ENCODE measurements at regions not wholly inside any gene's neighbourhood (a gene's known extent, or its start where the extent isn't known, plus 50 kb on each side); places are given as distances from the start of the nearest gene placed in this dataset.

DNA sequence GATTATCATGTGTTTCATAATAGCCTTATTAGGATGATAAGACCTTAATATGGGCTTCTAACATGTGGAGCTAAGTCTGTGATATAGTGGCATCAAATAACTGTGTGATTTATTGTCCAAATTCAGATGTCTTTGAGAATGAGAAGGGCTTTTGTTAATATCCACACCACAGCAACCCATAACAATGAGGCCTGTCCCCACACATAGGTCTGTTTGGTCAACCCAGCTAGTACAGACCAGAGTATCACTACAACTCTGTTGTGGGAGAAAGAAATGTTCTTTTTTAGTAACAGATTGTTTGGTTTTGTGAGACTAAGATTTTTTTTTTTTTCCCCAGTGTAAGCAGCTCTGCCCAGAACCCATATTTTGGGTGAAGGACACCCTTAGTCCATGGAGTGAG, 439.2 kb downstream of the PIK3C3 start:
- no peak for DNase-seq (ENCODE audit: low read depth in 3 of 3)

DNA sequence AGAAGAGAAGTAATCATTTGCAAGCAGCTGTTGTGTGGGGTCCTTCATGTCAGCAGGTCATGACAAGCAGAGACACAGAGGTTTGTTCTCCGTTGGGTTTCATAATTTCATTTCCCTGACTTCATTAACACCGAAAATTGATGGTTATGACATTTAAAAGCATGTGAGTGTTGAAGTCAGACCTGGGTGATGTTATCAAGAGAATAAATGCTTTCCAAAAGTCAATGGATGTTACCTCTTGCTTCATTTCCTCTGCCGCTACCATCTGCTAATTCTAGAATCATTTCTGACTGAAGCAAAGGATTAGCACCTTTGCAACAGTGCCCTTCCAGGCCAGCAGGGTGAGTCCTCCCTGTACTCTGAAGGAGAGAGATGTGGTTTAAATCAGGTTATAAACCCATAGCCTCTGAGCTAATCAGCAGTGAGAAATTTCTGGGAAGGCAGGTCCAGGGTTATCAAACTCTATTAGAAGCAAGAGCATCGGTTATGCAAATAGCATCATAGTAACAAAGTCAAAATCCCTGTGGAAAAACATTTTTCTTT, 446.2 kb downstream of the PIK3C3 start:
- DNase-seq (ENCODE audit: low read depth in 3 of 3): no peak

DNA sequence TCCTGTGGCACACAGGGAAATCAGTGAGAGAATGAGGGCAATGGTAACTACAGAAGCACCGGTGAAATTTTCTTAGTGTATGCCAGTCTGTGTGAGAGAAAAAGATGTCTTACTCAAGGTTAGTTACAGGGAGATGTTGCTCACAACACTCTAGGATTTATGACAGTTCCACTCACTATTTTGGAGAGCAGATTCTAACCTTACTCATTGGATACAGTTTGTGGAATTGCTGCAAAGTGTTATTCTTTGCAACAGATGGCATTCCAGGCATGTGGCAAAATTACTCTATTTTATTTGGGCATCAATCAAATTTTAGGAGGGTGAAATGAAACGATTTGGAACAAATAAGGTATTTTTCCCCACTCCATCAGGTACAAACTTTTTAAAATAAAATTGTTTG, 449.1 kb downstream of the PIK3C3 start:
- no peak for DNase-seq (ENCODE audit: low read depth in 3 of 3)

DNA sequence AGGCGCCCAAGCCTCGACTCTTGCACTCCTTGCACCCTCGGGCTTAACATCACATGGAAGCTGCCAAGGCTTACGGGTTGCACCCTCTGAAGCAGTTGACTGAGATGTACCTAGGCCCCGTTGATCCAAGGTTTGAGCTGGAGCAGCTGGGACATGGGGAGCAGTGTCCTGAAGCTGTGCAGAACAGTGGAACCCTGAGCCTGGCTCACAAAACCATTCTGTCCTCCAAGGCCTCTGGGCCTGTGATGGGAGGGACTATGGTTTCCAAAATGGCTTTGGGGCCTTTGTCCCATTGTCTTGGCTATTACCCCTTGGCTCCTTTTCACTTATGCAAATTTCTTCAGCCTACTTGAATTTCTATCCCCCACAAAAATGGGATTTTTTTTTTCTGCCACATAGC, 454.0 kb downstream of the PIK3C3 start:
- no peak for DNase-seq (ENCODE audit: low read depth in 3 of 3)

DNA sequence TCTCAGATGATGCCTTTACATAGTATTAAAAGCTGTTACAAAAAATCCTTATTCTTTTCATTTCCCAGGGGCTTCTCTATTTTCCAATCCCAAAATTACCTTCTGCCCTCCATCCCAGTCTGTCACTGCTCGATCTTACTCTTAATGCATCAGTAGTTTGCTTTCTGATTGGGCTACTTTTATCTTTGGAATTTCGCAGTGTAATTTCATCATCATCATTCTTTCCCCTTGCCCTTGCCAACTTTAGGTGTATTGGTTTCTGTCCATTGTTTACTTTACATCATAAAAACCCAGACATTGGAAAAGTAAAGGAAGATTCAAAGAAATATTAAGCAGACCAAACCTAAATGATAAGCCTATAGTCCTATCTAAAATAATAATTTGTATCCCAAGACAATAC, 457.2 kb downstream of the PIK3C3 start:
- DNase-seq (ENCODE audit: low read depth in 3 of 3): no peak

- no peak for DNase-seq (ENCODE audit: low read depth in 3 of 3)
Observed at GRCh38 chr18:42412896-42413295, 457.9 kb downstream of the PIK3C3 start.

DNA sequence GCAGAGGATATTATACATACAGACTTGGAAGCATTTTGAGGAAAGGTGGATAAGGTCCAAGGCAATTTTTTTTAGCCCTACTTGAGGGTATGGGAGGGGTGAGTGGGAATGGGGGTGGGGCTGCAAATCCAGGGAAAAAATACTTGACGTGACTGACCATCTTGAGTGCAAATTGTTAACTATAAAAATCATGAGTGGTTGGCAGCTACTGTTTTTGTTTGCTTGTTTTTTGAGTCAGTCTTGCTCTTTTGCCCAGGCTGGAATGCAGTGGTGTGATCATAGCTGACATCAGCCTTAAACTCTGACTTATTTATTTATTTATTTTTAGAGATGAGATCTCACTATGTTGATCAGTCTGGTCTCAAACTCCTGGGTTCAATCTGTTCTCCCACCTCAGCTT, 458.8 kb downstream of the PIK3C3 start:
- no peak for DNase-seq (ENCODE audit: low read depth in 3 of 3)

DNA sequence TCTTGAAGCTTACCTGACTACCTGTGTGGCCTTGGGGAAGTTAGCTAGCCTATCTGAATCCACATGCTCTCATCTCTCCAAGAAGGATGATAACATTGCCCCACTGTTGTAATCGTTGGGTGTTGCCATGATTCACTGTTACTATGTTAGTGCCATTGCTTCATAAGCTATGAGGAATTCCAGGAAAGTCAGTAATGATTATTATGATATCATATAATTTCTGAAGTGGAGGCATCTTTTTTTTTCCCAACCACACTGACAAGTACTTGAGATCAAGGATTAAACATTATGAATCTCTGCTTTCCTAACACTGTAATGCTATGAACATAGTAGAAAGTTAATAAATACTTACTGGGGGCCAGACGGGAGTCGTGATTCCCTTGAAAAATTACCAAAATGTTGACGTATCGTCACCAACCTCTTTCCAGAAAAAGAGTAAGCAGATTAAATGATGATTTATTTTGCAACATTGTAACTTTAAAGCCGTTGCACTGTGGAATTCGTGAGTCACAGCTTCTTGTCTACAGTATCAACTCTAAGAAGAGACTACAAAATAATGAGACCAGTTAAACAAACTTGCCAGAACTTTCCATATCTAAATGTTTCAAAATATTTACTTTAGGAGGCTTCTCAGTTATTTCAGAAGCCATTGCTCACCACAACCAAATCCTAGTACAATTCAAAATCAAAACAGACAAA, 459.9 kb downstream of the PIK3C3 start:
- no peak for DNase-seq (ENCODE audit: low read depth in 3 of 3)

DNA sequence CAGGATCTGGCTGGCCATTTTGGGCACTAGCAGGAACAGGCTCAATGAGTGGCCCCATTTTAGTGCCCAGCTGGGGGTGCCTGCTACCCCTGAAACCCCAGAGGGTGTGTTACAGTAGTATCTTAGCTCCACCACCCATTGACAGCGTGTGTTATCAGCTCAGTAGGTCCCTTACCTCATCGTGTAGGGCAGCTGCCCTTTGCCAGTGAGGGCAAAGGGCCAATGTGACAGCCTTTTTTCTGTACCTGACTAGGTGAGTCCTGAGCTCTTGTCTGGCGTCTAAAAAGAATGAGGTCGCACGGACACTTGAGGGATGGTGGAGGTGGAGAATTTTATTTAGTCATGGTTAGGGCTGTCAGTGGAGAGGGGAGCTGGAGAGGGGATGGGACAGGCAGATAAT, 462.2 kb downstream of the PIK3C3 start:
- no peak for DNase-seq (ENCODE audit: low read depth in 3 of 3)

GRCh38 chr18:42418121-42418520, 463.1 kb downstream of the PIK3C3 start:
- DNase-seq (ENCODE audit: low read depth in 3 of 3): no peak

GRCh38 chr18:42425025-42425424, 470.0 kb downstream of the PIK3C3 start:
- no peak for DNase-seq (ENCODE audit: low read depth in 3 of 3)

GRCh38 chr18:42426496-42427015, 471.5 kb downstream of the PIK3C3 start:
- no peak for DNase-seq (ENCODE audit: low read depth in 3 of 3)

DNA sequence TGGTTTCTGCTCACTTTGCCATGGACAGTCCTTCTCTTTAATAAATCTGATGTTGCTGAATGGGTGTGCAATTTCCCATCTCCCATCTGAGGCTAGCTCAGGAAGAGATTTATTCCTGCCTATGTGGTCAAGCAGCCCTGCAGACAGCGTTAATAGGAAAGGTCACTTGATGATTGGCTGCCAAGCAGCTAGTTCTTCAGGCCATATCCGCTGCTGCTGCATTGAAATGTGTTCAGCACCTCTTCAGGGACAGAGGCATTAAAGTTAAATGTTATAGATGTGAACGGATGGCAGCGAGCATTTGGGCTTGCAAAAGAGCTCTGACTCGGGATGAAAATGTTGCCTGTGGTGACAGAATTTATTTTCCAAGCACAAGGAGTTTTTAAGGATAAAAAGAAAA, 474.2 kb downstream of the PIK3C3 start:
- DNase-seq (ENCODE audit: low read depth in 3 of 3): no peak

- DNase-seq (ENCODE audit: low read depth in 3 of 3): no peak
Observed at GRCh38 chr18:42436222-42436765, 481.3 kb downstream of the PIK3C3 start.

GRCh38 chr18:42437001-42437400, 482.0 kb downstream of the PIK3C3 start:
- DNase-seq (ENCODE audit: low read depth in 3 of 3): no peak

GRCh38 chr18:42437646-42438045, 482.6 kb downstream of the PIK3C3 start:
- DNase-seq (ENCODE audit: low read depth in 3 of 3): no peak

DNA sequence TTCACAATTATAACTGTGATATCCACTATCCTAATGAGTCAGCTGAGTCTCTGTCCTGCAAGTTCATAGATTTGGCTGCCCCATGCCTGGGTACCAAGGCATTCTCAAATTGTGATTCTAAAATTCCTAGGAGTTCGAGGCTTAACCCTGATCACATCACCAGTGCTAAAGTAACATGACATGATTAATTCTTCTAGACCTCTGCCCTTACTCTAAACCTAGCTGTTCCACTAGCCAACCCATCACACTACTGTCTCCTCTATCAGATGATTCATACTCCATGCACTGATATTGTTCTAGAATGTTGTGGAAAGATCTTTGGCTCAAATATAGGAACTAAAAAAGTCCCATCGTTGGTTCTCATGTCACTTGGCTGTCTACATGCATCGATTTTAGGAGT, 487.6 kb downstream of the PIK3C3 start:
- DNase-seq (ENCODE audit: low read depth in 3 of 3): no peak

DNA sequence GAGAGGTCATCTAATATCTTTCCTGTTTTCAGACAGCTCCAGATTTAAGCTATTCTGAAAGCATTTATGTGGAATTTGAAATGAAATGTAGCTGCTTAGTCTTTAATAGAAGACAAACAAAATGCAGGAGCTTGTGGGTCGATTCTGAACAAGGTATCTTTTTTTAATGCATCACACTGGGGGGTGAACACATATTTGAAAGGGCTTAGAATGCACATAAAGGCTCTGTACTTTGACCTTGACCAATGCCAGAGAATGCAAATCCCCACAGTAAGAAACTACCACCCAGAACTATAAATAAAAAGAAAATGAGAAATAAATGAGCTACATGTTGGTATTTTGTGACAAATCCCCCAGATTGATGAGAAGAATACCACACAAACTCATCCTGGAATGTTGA, 489.3 kb downstream of the PIK3C3 start:
- DNase-seq (ENCODE audit: low read depth in 3 of 3): no peak

DNA sequence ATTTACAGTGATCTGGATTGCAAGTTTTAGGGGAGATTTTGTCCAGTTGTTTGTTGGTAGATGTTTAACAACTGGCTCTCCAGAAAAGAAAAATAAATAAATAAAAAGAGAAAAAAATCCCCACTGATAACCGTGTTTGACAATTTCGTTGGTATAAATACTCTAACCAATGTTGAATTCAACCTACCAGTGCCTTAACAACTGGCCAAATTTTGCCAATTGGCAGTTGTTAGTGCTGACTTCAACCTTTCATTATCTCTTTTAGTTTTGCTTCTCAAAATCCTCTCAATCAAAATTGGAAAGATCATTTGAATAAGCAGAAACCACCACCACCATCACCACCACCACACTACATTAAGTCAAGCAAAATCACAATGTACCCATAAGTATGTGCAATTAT, 490.3 kb downstream of the PIK3C3 start:
- no peak for DNase-seq (ENCODE audit: low read depth in 3 of 3)

DNA sequence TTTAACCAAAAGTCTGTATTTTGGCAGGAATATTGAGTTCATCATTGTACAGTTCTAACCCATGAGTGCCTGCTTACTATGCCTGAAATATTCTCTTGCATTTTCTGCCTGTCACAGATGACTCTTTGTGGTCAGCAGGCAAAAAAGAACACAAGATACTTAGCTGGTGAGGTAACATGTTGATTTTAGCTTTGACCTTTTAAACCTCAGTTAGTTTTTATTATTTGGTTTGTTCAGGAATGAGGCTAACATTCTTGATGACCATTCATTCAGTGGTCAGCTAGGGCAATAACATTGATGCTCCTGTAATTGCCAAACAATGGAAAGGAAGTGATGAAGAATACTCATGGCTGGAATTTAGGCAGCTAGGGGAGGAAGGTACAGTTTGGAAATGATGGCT, 491.2 kb downstream of the PIK3C3 start:
- DNase-seq (ENCODE audit: low read depth in 3 of 3): no peak

DNA sequence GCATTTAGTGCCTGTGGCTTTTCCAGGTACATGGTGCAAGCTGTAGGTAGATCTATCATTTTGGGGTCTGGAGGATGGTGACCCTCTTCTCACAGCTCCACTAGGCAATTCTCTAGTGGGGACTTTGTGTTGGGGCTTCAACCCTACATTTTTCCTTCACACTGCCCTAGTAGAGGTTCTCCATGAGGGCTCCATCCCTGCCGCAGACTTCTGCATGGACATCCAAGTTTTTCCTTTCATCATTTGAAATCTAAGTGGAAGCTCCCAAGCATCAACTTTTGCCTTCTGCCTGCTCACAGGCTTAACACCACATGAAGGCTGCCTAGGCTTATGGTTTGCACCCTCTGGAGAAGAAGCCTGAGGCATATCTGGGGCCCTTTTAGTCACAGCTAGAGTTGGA, 492.7 kb downstream of the PIK3C3 start:
- DNase-seq (ENCODE audit: low read depth in 3 of 3): no peak

GRCh38 chr18:42458226-42458625, 503.2 kb downstream of the PIK3C3 start:
- DNase-seq (ENCODE audit: low read depth in 3 of 3): no peak

- DNase-seq (ENCODE audit: low read depth in 3 of 3): no peak
Observed at GRCh38 chr18:42459873-42460272, 504.8 kb downstream of the PIK3C3 start.

DNA sequence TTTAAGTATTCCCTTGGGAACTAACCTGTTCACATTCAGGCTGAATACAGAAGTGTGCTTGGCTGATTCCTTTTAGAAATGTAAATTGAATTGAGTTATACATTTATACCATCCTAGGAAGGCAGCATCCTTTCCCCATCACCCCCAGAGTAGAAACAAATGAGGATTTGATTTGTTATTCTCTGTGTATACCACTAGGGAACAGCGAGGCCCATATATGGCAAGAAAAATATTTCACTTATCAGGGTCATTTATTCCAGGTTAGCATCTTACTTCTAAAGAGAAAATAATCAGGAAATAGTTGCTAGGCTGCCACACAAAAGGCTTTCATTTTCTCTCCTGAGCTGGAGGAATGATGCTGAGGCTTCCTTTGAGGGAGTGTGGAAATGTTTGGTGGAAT, 516.9 kb downstream of the PIK3C3 start:
- DNase-seq (ENCODE audit: low read depth in 3 of 3): no peak

Data from stimulated activated CD4-positive, alpha-beta T cell treated with anti-CD3 and anti-CD28 coated beads, TNF-alpha, amount 100 ng/mL, for 24 hours (primary cell).